ENCODE measurements at regions not wholly inside any gene's neighbourhood (a gene's known extent, or its start where the extent isn't known, plus 50 kb on each side); places are given as distances from the start of the nearest gene placed in this dataset.

DNA sequence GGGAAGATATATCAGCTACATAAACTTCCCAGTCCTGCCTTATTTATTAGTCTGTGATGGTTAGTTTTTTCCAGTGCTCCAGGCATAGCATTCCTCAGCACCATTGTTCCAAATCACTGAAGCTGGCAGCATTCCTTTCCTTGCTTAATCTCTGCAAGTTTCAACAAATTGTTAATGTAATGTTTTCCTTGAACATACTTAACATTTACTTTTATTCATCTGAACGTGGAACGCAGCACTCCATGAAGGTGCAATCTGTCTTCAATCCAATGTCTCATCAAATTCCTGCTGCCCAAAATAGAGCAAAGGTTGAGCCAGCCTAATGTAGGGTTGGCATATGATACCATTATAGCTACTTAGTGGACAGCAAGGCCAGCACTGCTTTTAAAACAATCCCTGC, 441.1 kb upstream of the RBFOX1 start:
- POLR2A ChIA-PET (ENCODE audit: low non-redundant PET) = no interaction called here
- CTCF ChIA-PET = no interaction called here
- H3K27ac ChIP-seq = no peak overlapping the region
- TF ChIP-seq, protein P1, sequence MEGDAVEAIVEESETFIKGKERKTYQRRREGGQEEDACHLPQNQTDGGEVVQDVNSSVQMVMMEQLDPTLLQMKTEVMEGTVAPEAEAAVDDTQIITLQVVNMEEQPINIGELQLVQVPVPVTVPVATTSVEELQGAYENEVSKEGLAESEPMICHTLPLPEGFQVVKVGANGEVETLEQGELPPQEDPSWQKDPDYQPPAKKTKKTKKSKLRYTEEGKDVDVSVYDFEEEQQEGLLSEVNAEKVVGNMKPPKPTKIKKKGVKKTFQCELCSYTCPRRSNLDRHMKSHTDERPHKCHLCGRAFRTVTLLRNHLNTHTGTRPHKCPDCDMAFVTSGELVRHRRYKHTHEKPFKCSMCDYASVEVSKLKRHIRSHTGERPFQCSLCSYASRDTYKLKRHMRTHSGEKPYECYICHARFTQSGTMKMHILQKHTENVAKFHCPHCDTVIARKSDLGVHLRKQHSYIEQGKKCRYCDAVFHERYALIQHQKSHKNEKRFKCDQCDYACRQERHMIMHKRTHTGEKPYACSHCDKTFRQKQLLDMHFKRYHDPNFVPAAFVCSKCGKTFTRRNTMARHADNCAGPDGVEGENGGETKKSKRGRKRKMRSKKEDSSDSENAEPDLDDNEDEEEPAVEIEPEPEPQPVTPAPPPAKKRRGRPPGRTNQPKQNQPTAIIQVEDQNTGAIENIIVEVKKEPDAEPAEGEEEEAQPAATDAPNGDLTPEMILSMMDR (conservative IDR thresholded peaks at IDR 0.05; ENCODE audit: low read depth) = no peak
- DNase-seq (ENCODE audit: low spot score) = no peak

DNA sequence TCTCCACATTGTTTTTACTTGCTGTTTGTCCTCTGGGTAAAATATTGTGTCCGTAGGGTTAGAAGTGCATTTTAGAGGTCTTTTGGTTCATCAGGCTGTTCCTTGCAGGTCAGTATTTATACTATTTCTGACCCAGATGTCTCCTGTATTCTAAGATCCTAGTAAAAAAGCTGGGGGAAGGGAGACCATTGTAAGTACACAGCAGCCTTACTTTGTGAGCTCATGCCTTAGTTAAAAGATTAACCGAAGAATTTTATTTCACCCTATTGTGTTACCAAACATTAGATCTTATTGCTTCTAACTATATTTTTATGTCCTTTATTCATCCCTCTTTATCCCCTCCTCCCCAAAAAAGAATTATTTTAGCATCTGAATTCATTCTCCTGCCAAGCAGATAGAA, 444.1 kb upstream of the RBFOX1 start:
- ChIA-PET POLR2A (ENCODE audit: low non-redundant PET) (no interaction called here), CTCF (interaction anchor here (0.6 kb wide), 1 partner anchor 54 kb away, joined by 3 read pairs; no protein-coding TSS in a partner anchor)
- H3K27ac ChIP-seq = no peak overlapping the region
- no peak for DNase-seq (ENCODE audit: low spot score)
- TF ChIP-seq, protein P1 (conservative IDR thresholded peaks at IDR 0.05; ENCODE audit: low read depth) = no peak

DNA sequence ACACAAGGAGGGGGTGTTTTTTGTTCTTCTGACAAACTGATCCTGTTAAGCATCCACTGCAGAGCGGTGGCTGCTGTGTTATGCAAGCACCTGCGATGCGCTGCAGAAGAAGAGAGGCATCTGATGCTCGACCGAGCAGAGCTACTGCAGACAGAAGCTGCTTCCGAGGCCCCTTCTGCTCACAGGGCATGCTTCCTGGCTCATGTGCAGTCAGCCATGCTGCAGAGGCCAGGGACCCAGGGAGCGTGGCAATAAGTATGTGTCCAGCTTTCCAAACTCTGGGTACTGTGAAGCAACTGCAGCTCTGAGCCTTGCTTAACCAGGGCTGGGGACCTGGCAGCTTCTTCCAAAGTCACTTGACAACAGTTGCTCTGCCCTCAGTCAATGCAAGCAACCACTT, 448.6 kb upstream of the RBFOX1 start:
- POLR2A ChIA-PET (ENCODE audit: low non-redundant PET) = no interaction called here

DNA sequence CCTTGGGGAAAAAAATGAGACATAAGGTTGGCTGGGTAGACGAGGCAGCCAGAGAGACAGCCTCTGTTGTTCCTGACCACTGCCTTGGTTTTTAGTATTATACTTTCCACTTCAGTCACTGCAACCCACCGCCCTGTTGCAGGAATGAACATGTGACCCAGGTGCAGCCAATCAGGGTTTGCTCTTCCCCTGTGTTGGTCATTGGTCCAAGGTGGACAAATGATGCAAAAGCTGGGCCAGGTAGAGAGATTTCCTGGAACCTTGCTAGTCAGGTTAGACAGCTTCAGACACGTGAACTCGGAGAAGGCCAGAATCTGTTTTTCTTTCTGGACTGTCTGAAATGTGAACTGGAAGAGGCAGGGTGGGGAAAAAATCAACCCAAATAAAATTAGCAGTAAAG, 452.4 kb upstream of the RBFOX1 start:
- no peak for DNase-seq (ENCODE audit: low spot score)
- ChIA-PET POLR2A (ENCODE audit: low non-redundant PET) (no interaction called here), CTCF (no interaction called here)
- TF ChIP-seq, protein P1 (conservative IDR thresholded peaks at IDR 0.05; ENCODE audit: low read depth) = no peak
- no peak overlapping the region for H3K27ac ChIP-seq

More for the DNA sequence above, 448.6 kb upstream of the RBFOX1 start:
- no peak overlapping the region for H3K27ac ChIP-seq
- CTCF ChIA-PET = no interaction called here
- TF ChIP-seq, protein P1 (conservative IDR thresholded peaks at IDR 0.05; ENCODE audit: low read depth) = no peak
- no peak for DNase-seq (ENCODE audit: low spot score)

DNA sequence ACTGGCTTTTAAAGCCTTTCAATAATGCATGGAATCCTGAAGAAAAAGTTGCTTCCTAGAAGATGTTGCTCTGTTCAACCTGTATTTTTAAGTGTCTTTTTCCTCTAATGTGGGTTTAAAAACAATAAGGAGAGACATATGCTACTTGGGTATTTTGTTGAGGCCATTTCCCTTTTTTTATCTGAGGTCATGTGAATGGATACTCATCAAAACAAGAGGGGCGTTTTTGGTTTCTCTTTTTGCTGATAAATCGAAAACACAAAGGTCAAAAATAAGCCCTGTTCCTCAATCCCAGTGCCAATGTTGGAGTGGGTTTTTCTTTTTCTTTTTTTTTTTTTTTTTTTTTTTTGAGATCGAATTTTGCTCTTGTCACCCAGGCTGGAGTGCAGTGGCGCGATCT, 468.0 kb upstream of the RBFOX1 start:
- TF ChIP-seq, protein P1 (conservative IDR thresholded peaks at IDR 0.05; ENCODE audit: low read depth) = no peak
- no peak for DNase-seq (ENCODE audit: low spot score)
- ChIA-PET CTCF (no interaction called here), POLR2A (ENCODE audit: low non-redundant PET) (no interaction called here)
- H3K27ac ChIP-seq = no peak overlapping the region

DNA sequence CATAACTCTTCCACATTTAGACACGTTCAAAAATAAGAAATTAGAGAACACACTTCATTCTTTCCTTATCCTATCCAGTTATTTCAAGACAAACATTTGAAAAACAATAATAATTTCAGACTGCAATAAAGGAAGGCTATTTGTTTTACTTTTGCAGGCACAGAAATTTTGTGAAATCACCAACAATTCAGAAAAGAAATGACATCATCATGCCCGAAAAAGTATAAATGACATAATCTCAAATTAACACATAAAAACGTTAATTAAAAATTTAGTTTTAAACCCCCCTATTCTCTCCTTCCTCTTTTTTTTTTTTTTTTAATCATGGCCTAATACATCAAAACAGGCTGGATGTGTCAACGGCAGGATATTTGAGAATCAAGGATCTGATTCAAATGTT, 468.4 kb upstream of the RBFOX1 start:
- CTCF ChIA-PET = no interaction called here
- no peak overlapping the region for H3K27ac ChIP-seq
- TF ChIP-seq, protein P1 (conservative IDR thresholded peaks at IDR 0.05; ENCODE audit: low read depth) = no peak
- POLR2A ChIA-PET (ENCODE audit: low non-redundant PET) = no interaction called here
- DNase-seq (ENCODE audit: low spot score) = no peak

DNA sequence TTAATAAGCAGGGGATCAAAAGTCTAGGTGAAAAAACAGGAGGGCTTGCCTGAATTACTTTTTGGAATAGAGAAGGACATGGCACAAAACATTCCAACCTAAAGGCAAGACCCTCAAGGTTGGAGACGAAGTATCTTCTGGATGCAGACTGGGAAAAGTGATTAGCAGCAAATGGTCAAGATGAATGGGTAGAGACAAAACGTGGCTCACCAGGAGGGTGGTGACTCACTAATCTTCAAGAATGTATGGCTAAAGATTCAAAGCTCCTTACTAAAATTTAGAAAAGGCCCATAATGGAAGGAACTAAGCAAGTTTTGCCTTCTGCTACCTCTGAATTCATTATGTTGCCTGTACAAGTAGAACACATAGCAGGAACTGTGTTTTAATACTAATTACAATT, 469.5 kb upstream of the RBFOX1 start:
- no peak for DNase-seq (ENCODE audit: low spot score)
- H3K27ac ChIP-seq = no peak overlapping the region
- ChIA-PET POLR2A (ENCODE audit: low non-redundant PET) (no interaction called here), CTCF (no interaction called here)
- TF ChIP-seq, protein P1 (conservative IDR thresholded peaks at IDR 0.05; ENCODE audit: low read depth) = no peak

Data from RWPE1 (cell line).